Activated T-cell treated with anti-CD3 and anti-CD28 coated beads, Interleukin-2, amount 50 U/mL, for 48 hours (primary cell): ENCODE measurements at regions not wholly inside any gene's neighbourhood (a gene's known extent, or its start where the extent isn't known, plus 50 kb on each side); places are given as distances from the start of the nearest gene placed in this dataset.

Experiments
- DNase-seq, 2 experiments: peaks; one replicate each; pipeline ENCODE4 v3.0.0-alpha.2; 2020

- no peak for DNase-seq
Measured at GRCh38 chr6:144741659-144742058, 456.5 kb downstream of the UTRN start.

- DNase-seq: no peak
Measured at GRCh38 chr6:144742779-144743178, 457.6 kb downstream of the UTRN start.

GRCh38 chr6:144744720-144745119 lies 459.6 kb downstream of the UTRN start:
- no peak for DNase-seq

- DNase-seq: no peak
Measured at GRCh38 chr6:144745439-144745838, 460.3 kb downstream of the UTRN start.

- no peak for DNase-seq
Measured at GRCh38 chr6:144746902-144747469, 461.9 kb downstream of the UTRN start.

GRCh38 chr6:144749263-144749662 lies 464.1 kb downstream of the UTRN start:
- DNase-seq: no peak

- DNase-seq: no peak
Measured at GRCh38 chr6:144753023-144753705, 468.0 kb downstream of the UTRN start.

- DNase-seq: no peak
Measured at GRCh38 chr6:144756469-144756868, 471.3 kb downstream of the UTRN start.

- no peak for DNase-seq
Measured at GRCh38 chr6:144757299-144757698, 472.2 kb downstream of the UTRN start.

GRCh38 chr6:144757730-144758129 lies 472.6 kb downstream of the UTRN start:
- no peak for DNase-seq

- DNase-seq: no peak
Measured at GRCh38 chr6:144758602-144759001, 473.5 kb downstream of the UTRN start.

GRCh38 chr6:144762469-144762868 lies 477.3 kb downstream of the UTRN start:
- DNase-seq: no peak

GRCh38 chr6:144767051-144767450 lies 481.9 kb downstream of the UTRN start:
- no peak for DNase-seq

- no peak for DNase-seq
Measured at GRCh38 chr6:144768551-144769075, 483.5 kb downstream of the UTRN start.

- DNase-seq: no peak
Measured at GRCh38 chr6:144769142-144769541, 484.0 kb downstream of the UTRN start.

GRCh38 chr6:144776031-144776819 lies 491.1 kb downstream of the UTRN start:
- DNase-seq: no peak

GRCh38 chr6:144777249-144777648 lies 492.1 kb downstream of the UTRN start:
- no peak for DNase-seq

GRCh38 chr6:144778056-144778455 lies 492.9 kb downstream of the UTRN start:
- DNase-seq: no peak

- no peak for DNase-seq
Measured at GRCh38 chr6:144778773-144779492, 493.8 kb downstream of the UTRN start.

- DNase-seq: no peak
Measured at GRCh38 chr6:144781836-144782235, 496.7 kb downstream of the UTRN start.

- peak; percentile 39 to 43 for DNase-seq
Measured at GRCh38 chr6:144782634-144783033, 497.5 kb downstream of the UTRN start.

- DNase-seq: no peak
Measured at GRCh38 chr6:144785056-144785455, 499.9 kb downstream of the UTRN start.

GRCh38 chr6:144786825-144787224 lies 501.7 kb downstream of the UTRN start:
- no peak for DNase-seq
